CD4-positive, alpha-beta T cell (primary cell): ENCODE measurements at regions not wholly inside any gene's neighbourhood (a gene's known extent, or its start where the extent isn't known, plus 50 kb on each side); places are given as distances from the start of the nearest gene placed in this dataset.

Experiments
- ATAC-seq: fragments of 200-7000 bp; cut with Tn5 transposase; one replicate; pipeline ENCODE4 v1.10.0; 2022; ENCODE audit warnings: mild to moderate bottlenecking; ENCODE audit not compliant: poor library complexity
- CTCF ChIA-PET: fragments of 350-600 bp; sonication (Branson Sonifier 250); formaldehyde crosslinking; loops from one replicate; lab custom pipeline; 2021; ENCODE audit warnings: antibody characterized with exemption, inconsistent platforms; lab: Charles Lee
- POLR2A ChIA-PET: fragments of 350-600 bp; sonication (Branson Sonifier 250); formaldehyde crosslinking; loops from one replicate; lab custom pipeline; 2021; ENCODE audit warnings: antibody characterized with exemption, inconsistent platforms; lab: Charles Lee
- DNase-seq, 14 experiments: peaks; one replicate each; pipeline ENCODE4 v3.0.0-alpha.2; 2013 to 2020; ENCODE audit warnings: mixed read lengths in 2 of 14
- H3K27ac ChIP-seq, 2 donors: one replicate each; pipeline versions ENCODE4 v1.5.1 to v1.7.0; 2013; ENCODE audit warnings: low read length in 2 of 2, low read depth in 1 of 2, mild to moderate bottlenecking in 1 of 2
- H3K27me3 ChIP-seq, 2 experiments: 1 replicate in 1 of 2; 2 replicates in 1 of 2; pipeline versions ENCODE4 v1.6.1 to v1.7.0; 2013; ENCODE audit warnings: low read length in 2 of 2, control low read depth in 1 of 2, mild to moderate bottlenecking in 1 of 2, moderate library complexity in 1 of 2; ENCODE audit not compliant: insufficient read depth in 2 of 2, control insufficient read depth in 1 of 2
- H3K36me3 ChIP-seq: one replicate; pipeline ENCODE4 v1.6.1; 2013; ENCODE audit warnings: low read length, control low read depth; ENCODE audit not compliant: insufficient read depth
- H3K4me1 ChIP-seq: one replicate; pipeline ENCODE4 v1.6.1; 2013; ENCODE audit warnings: low read length, control low read depth; ENCODE audit not compliant: insufficient read depth
- H3K4me3 ChIP-seq: one replicate; pipeline ENCODE4 v1.5.1; 2013; ENCODE audit warnings: mild to moderate bottlenecking, low read length, moderate library complexity
- H3K9me3 ChIP-seq, 2 experiments: 1 replicate in 1 of 2; 2 replicates in 1 of 2; pipeline versions ENCODE4 v1.6.1 to v1.7.0; 2013; ENCODE audit warnings: low read length in 2 of 2, mild to moderate bottlenecking in 2 of 2, control low read depth in 1 of 2, moderate library complexity in 1 of 2; ENCODE audit not compliant: control insufficient read depth in 1 of 2, insufficient read depth in 1 of 2
- H3K27ac Mint-ChIP-seq: one replicate; pipeline ENCODE4 v1.8.0; 2020; ENCODE audit warnings: mixed read lengths
- H3K27me3 Mint-ChIP-seq: one replicate; pipeline ENCODE4 v1.8.0; 2021; ENCODE audit warnings: mixed read lengths
- H3K36me3 Mint-ChIP-seq: one replicate; pipeline ENCODE4 v1.8.0; 2021; ENCODE audit warnings: low read depth, mixed read lengths
- H3K4me1 Mint-ChIP-seq: one replicate; pipeline ENCODE4 v1.8.0; 2021; ENCODE audit warnings: low read depth, mixed read lengths
- H3K4me3 Mint-ChIP-seq: one replicate; pipeline ENCODE4 v1.8.0; 2020; ENCODE audit warnings: mild to moderate bottlenecking, mixed read lengths
- H3K9me3 Mint-ChIP-seq: one replicate; pipeline ENCODE4 v1.8.0; 2020; ENCODE audit warnings: mixed read lengths
- CTCF ChIP-seq: fragments of 200-600 bp; IDR thresholded peaks from one replicate; pipeline ENCODE4 v1.8.0; 2022; ENCODE audit warnings: antibody characterized with exemption, mild to moderate bottlenecking
- intact Hi-C, 2 experiments: fragments of 100-400 bp; cut with DNase I in 1 of 2; cut with micrococcal nuclease in 1 of 2; formaldehyde crosslinking; loops; one replicate each; pipeline versions ENCODE4 v1.15.1 to v1.9.0; 2023 to 2025; cut with DNase I, micrococcal nuclease

GRCh38 chr6:40176152-40176551 is 241.9 kb upstream of the MOCS1 start:
- Histone ChIP-seq H3K9me3 (no peaks in the 10 kb centered on the region), H3K36me3 (no peaks in the 10 kb centered on the region), H3K4me1 (no peaks in the 10 kb centered on the region), H3K4me3 (no peak overlapping the region), H3K27me3 (peaks cover 5 to 13% of the 10 kb centered on the region in 2 experiments), H3K27ac (no peak overlapping the region)
- intact Hi-C loops, result no loop called here
- Mint-ChIP-seq H3K9me3 (no peaks in the 10 kb centered on the region), H3K4me3 (no peak overlapping the region), H3K27ac (no peak overlapping the region), H3K36me3 (no peaks in the 10 kb centered on the region), H3K4me1 (no peaks in the 10 kb centered on the region), H3K27me3 (peaks cover 54% of the 10 kb centered on the region)
- ChIA-PET POLR2A (no interaction called here), CTCF (no interaction called here)
- no peak for TF ChIP-seq CTCF
- ATAC-seq (no peak), DNase-seq (no peak)

GRCh38 chr6:40172272-40172671 is 238.0 kb upstream of the MOCS1 start:
- H3K4me3 Mint-ChIP-seq, result no peak overlapping the region
- no peaks in the 10 kb centered on the region for H3K36me3 ChIP-seq
- no peak overlapping the region for H3K27ac ChIP-seq
- H3K27me3 Mint-ChIP-seq, result peaks cover 46% of the 10 kb centered on the region
- no peak overlapping the region for H3K4me3 ChIP-seq
- H3K27me3 ChIP-seq, result peaks cover 2 to 6% of the 10 kb centered on the region in 2 experiments
- no peaks in the 10 kb centered on the region for H3K4me1 ChIP-seq
- no peak overlapping the region for H3K27ac Mint-ChIP-seq
- ChIA-PET POLR2A (no interaction called here), CTCF (no interaction called here)
- peaks cover 0 to 4% of the 10 kb centered on the region in 2 experiments for H3K9me3 ChIP-seq
- H3K4me1 Mint-ChIP-seq, result no peaks in the 10 kb centered on the region
- no peaks in the 10 kb centered on the region for H3K9me3 Mint-ChIP-seq
- DNase-seq, result no peak
- no peak for TF ChIP-seq CTCF
- ATAC-seq, result no peak
- intact Hi-C loops, result no loop called here
- H3K36me3 Mint-ChIP-seq, result no peaks in the 10 kb centered on the region

- Mint-ChIP-seq H3K36me3 (no peaks in the 10 kb centered on the region), H3K27me3 (peaks cover 37% of the 10 kb centered on the region), H3K27ac (no peak overlapping the region), H3K4me1 (no peaks in the 10 kb centered on the region), H3K9me3 (no peaks in the 10 kb centered on the region), H3K4me3 (no peak overlapping the region)
- no peak for ATAC-seq
- DNase-seq, result no peak
- Histone ChIP-seq H3K27me3 (peaks cover 3 to 5% of the 10 kb centered on the region in 2 experiments), H3K36me3 (no peaks in the 10 kb centered on the region), H3K27ac (no peak overlapping the region), H3K9me3 (peaks cover 0 to 4% of the 10 kb centered on the region in 2 experiments), H3K4me1 (no peaks in the 10 kb centered on the region), H3K4me3 (no peak overlapping the region)
- TF ChIP-seq CTCF, result no peak
- ChIA-PET POLR2A (no interaction called here), CTCF (no interaction called here)
- intact Hi-C loops, result no loop called here
These were observed 237.1 kb upstream of the MOCS1 start for GRCh38 chr6:40171343-40171742.
